AG09319 (cell line): ENCODE measurements at regions not wholly inside any gene's neighbourhood (a gene's known extent, or its start where the extent isn't known, plus 50 kb on each side); places are given as distances from the start of the nearest gene placed in this dataset.

Experiments
- DNase-seq: peaks from one replicate; pipeline ENCODE4 v3.0.0-alpha.2; 2010; ENCODE audit warnings: low read depth; ENCODE audit errors: extremely low read depth
- CTCF ChIP-seq: IDR thresholded peaks from 2 replicates; pipeline ENCODE4 v1.5.1; 2011; ENCODE audit warnings: low read depth, mild to moderate bottlenecking, inconsistent platforms, low read length, moderate library complexity

GRCh38 chr4:129561886-129562671 is 466.1 kb downstream of the C4orf33 start:
- DNase-seq: no peak
- TF ChIP-seq CTCF: no peak

GRCh38 chr4:129565214-129565613 is 469.3 kb downstream of the C4orf33 start:
- DNase-seq: no peak
- no peak for TF ChIP-seq CTCF

- no peak for DNase-seq
- no peak for TF ChIP-seq CTCF
These were observed 474.4 kb downstream of the C4orf33 start for GRCh38 chr4:129570326-129570725.

- TF ChIP-seq CTCF: no peak
- DNase-seq: no peak
These were observed 482.4 kb downstream of the C4orf33 start for GRCh38 chr4:129578336-129578735.

- TF ChIP-seq CTCF: no peak
- DNase-seq: no peak
These were observed 485.4 kb downstream of the C4orf33 start for GRCh38 chr4:129581305-129581704.

- TF ChIP-seq CTCF: no peak
- peak; percentile 22 for DNase-seq
These were observed 487.9 kb downstream of the C4orf33 start for GRCh38 chr4:129583868-129584267.

GRCh38 chr4:129598582-129598981 is 502.6 kb downstream of the C4orf33 start:
- no peak for DNase-seq
- no peak for TF ChIP-seq CTCF
